SK-N-SH (cell line): ENCODE measurements at regions not wholly inside any gene's neighbourhood (a gene's known extent, or its start where the extent isn't known, plus 50 kb on each side); places are given as distances from the start of the nearest gene placed in this dataset.

ENCODE experiments used
- CHD2 ChIP-seq: fragments of 150-350 bp; IDR thresholded peaks from 2 replicates; pipeline ENCODE4 v1.6.1; 2018; ENCODE audit warnings: low read length; ENCODE audit not compliant: partially characterized antibody
- EZH2phosphoT487 ChIP-seq: fragments of 200-600 bp; sonication (generic); IDR thresholded peaks from 2 replicates; pipeline ENCODE4 v1.6.1; 2017; ENCODE audit warnings: low read depth, mixed run types, mild to moderate bottlenecking, antibody characterized with exemption, moderate library complexity, borderline replicate concordance
- FOSL2 ChIP-seq: IDR thresholded peaks from 2 replicates; pipeline ENCODE4 v1.4.0; 2012; ENCODE audit warnings: low read depth, mild to moderate bottlenecking, moderate library complexity, borderline replicate concordance
- FOXM1 ChIP-seq: IDR thresholded peaks from 2 replicates; pipeline ENCODE4 v1.4.0; 2012; ENCODE audit warnings: low read depth, mild to moderate bottlenecking
- MEF2A ChIP-seq: IDR thresholded peaks from 2 replicates; pipeline ENCODE4 v1.4.0; 2012; ENCODE audit warnings: low read depth, borderline replicate concordance
- POLR2AphosphoS5 ChIP-seq: IDR thresholded peaks from 2 replicates; pipeline ENCODE4 v1.6.1; 2012; ENCODE audit warnings: low read depth, low read length
- RAD21 ChIP-seq: IDR thresholded peaks from 2 replicates; pipeline ENCODE4 v1.6.1; 2012; ENCODE audit warnings: mild to moderate bottlenecking, low read length
- SMC3 ChIP-seq: IDR thresholded peaks from 2 replicates; pipeline ENCODE4 v1.6.1; 2012; ENCODE audit warnings: low read depth, low read length, improper control_type of control experiment
- TAF1 ChIP-seq: IDR thresholded peaks from 2 replicates; pipeline ENCODE4 v1.6.1; 2012; ENCODE audit warnings: low read depth, mild to moderate bottlenecking, low read length, moderate library complexity, borderline replicate concordance
- TF ChIP-seq, protein P1 (sequence below): fragments of 200-600 bp; sonication (generic); IDR thresholded peaks from 2 replicates; pipeline ENCODE4 v1.6.1; 2017; ENCODE audit warnings: antibody characterized with exemption, mild to moderate bottlenecking, moderate library complexity
- TF ChIP-seq, protein P2 (sequence below): fragments of 150-350 bp; IDR thresholded peaks from 2 replicates; pipeline ENCODE4 v1.6.1; 2017; ENCODE audit warnings: antibody characterized with exemption, low read length, low read depth, borderline replicate concordance
- TF ChIP-seq, protein P3 (sequence below): IDR thresholded peaks from 2 replicates; pipeline ENCODE4 v1.4.0; 2012; ENCODE audit warnings: low read depth, borderline replicate concordance
- TF ChIP-seq, protein P4 (sequence below): IDR thresholded peaks from 2 replicates; pipeline ENCODE4 v1.4.0; 2012; ENCODE audit warnings: low read depth

DNA sequence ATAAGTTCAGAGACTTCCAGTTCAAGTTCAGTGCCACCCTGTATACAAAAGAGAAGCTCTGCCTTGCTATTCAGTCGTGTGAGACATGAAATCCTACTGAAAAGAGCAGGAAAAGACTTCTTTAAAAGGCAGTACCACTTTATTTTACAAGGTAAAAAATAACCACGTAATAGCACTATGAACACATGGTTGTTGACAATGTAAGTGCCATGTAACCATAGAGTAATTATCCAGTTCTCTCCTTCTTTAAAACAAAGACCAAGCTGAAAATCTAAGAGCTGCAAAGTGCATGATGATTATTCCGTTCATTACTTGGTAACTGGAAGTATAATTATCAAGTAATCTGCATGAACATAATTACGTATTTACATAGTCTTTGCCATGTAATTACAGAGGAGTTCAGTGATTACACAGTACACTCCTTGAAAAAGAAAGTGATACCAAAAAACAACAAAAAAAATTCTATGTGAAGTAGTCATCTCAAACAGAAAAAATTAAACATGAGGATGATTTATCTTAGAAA lies 288.7 kb downstream of the EFNB2 start:
- TF ChIP-seq, protein P1, sequence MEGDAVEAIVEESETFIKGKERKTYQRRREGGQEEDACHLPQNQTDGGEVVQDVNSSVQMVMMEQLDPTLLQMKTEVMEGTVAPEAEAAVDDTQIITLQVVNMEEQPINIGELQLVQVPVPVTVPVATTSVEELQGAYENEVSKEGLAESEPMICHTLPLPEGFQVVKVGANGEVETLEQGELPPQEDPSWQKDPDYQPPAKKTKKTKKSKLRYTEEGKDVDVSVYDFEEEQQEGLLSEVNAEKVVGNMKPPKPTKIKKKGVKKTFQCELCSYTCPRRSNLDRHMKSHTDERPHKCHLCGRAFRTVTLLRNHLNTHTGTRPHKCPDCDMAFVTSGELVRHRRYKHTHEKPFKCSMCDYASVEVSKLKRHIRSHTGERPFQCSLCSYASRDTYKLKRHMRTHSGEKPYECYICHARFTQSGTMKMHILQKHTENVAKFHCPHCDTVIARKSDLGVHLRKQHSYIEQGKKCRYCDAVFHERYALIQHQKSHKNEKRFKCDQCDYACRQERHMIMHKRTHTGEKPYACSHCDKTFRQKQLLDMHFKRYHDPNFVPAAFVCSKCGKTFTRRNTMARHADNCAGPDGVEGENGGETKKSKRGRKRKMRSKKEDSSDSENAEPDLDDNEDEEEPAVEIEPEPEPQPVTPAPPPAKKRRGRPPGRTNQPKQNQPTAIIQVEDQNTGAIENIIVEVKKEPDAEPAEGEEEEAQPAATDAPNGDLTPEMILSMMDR = no peak
- TF ChIP-seq, protein P2, sequence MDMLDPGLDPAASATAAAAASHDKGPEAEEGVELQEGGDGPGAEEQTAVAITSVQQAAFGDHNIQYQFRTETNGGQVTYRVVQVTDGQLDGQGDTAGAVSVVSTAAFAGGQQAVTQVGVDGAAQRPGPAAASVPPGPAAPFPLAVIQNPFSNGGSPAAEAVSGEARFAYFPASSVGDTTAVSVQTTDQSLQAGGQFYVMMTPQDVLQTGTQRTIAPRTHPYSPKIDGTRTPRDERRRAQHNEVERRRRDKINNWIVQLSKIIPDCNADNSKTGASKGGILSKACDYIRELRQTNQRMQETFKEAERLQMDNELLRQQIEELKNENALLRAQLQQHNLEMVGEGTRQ = no peak
- TF ChIP-seq, protein P3, sequence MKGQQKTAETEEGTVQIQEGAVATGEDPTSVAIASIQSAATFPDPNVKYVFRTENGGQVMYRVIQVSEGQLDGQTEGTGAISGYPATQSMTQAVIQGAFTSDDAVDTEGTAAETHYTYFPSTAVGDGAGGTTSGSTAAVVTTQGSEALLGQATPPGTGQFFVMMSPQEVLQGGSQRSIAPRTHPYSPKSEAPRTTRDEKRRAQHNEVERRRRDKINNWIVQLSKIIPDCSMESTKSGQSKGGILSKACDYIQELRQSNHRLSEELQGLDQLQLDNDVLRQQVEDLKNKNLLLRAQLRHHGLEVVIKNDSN = no peak
- TF ChIP-seq POLR2AphosphoS5 = no peak
- TF ChIP-seq, protein P4, sequence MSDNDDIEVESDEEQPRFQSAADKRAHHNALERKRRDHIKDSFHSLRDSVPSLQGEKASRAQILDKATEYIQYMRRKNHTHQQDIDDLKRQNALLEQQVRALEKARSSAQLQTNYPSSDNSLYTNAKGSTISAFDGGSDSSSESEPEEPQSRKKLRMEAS = no peak
- no peak for TF ChIP-seq FOSL2
- TF ChIP-seq SMC3 = no peak
- no peak for TF ChIP-seq MEF2A
- TF ChIP-seq CHD2 = no peak
- no peak for TF ChIP-seq FOXM1
- TF ChIP-seq EZH2phosphoT487 = no peak
- TF ChIP-seq RAD21 = no peak
- TF ChIP-seq TAF1 = no peak
